Smooth muscle cell (in vitro differentiated cells): ENCODE measurements at regions not wholly inside any gene's neighbourhood (a gene's known extent, or its start where the extent isn't known, plus 50 kb on each side); places are given as distances from the start of the nearest gene placed in this dataset.

ENCODE experiments used
- DNase-seq: peaks from one replicate; lab custom pipeline; 2025; ENCODE audit not compliant: unreplicated experiment; lab: John Stamatoyannopoulos, UW
- H2AFZ ChIP-seq: fragments of 200-600 bp; sonication (generic); 2 replicates; pipeline ENCODE4 v1.6.0; 2016; ENCODE audit warnings: antibody characterized with exemption, low read depth, mild to moderate bottlenecking
- H3F3A ChIP-seq: fragments of 200-600 bp; sonication (generic); 2 replicates; pipeline ENCODE4 v1.6.0; 2017; ENCODE audit warnings: antibody characterized with exemption, low read depth
- H3K27ac ChIP-seq: fragments of 200-600 bp; sonication (generic); 2 replicates; pipeline ENCODE4 v1.5.1; 2016; ENCODE audit warnings: low read depth, mild to moderate bottlenecking
- H3K27me3 ChIP-seq: fragments of 200-600 bp; sonication (generic); 2 replicates; pipeline ENCODE4 v1.6.1; 2016; ENCODE audit warnings: low read depth, mild to moderate bottlenecking
- H3K36me3 ChIP-seq: fragments of 200-600 bp; sonication (generic); 2 replicates; pipeline ENCODE4 v1.5.1; 2016; ENCODE audit warnings: low read depth
- H3K4me1 ChIP-seq: fragments of 200-600 bp; sonication (generic); 2 replicates; pipeline ENCODE4 v1.5.1; 2016; ENCODE audit warnings: low read depth
- H3K4me2 ChIP-seq: fragments of 200-600 bp; sonication (generic); 2 replicates; pipeline ENCODE4 v1.6.0; 2016; ENCODE audit warnings: mild to moderate bottlenecking
- H3K4me3 ChIP-seq: fragments of 200-600 bp; sonication (generic); 2 replicates; pipeline ENCODE4 v1.5.1; 2016; ENCODE audit warnings: mild to moderate bottlenecking
- H3K79me2 ChIP-seq: fragments of 200-600 bp; sonication (generic); 2 replicates; pipeline ENCODE4 v1.6.0; 2016; ENCODE audit warnings: low read depth, mild to moderate bottlenecking
- H3K9ac ChIP-seq: fragments of 200-600 bp; sonication (generic); 2 replicates; pipeline ENCODE4 v1.6.0; 2016; ENCODE audit warnings: low read depth
- H3K9me3 ChIP-seq: fragments of 200-600 bp; sonication (generic); replicated peaks from 2 replicates; pipeline ENCODE4 v1.5.1; 2016; ENCODE audit warnings: low read depth
- H4K20me1 ChIP-seq: fragments of 200-600 bp; sonication (generic); 2 replicates; pipeline ENCODE4 v1.6.0; 2016; ENCODE audit warnings: low read depth
- WGBS: methylation state at CpG from one replicate; pipeline ENCODE4 v1.1.7; 2016; ENCODE audit warnings: low lambda C conversion rate; 5-methylcytosine and 5-hydroxymethylcytosine counted together
- TF ChIP-seq, protein P1 (sequence below): fragments of 200-600 bp; sonication (generic); IDR thresholded peaks from 2 replicates; pipeline ENCODE4 v1.5.1; 2017; ENCODE audit warnings: borderline replicate concordance, mild to moderate bottlenecking, antibody characterized with exemption; ENCODE audit not compliant: insufficient read depth, poor library complexity, severe bottlenecking

DNA sequence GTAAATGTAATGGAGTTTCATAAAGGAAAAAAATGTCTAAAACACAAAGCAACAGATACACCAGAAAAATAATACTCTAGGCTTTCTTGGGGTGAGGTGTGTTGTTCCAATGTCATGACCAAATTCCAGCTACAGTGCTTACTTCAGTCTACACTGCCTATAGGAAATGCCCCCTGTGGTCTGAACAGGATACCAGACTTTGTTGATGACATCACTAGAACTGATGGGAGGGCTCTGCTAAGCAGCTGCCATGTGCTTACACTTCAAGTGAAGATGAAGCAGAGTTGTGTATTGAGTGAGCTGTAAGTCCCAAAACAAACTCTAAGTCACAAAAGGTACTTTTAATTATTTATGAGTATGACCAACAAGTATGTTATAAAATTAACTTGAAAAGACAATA, 456.1 kb upstream of the IL12A start:
- TF ChIP-seq, protein P1, sequence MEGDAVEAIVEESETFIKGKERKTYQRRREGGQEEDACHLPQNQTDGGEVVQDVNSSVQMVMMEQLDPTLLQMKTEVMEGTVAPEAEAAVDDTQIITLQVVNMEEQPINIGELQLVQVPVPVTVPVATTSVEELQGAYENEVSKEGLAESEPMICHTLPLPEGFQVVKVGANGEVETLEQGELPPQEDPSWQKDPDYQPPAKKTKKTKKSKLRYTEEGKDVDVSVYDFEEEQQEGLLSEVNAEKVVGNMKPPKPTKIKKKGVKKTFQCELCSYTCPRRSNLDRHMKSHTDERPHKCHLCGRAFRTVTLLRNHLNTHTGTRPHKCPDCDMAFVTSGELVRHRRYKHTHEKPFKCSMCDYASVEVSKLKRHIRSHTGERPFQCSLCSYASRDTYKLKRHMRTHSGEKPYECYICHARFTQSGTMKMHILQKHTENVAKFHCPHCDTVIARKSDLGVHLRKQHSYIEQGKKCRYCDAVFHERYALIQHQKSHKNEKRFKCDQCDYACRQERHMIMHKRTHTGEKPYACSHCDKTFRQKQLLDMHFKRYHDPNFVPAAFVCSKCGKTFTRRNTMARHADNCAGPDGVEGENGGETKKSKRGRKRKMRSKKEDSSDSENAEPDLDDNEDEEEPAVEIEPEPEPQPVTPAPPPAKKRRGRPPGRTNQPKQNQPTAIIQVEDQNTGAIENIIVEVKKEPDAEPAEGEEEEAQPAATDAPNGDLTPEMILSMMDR: no peak
- Histone ChIP-seq H4K20me1 (no peaks in the 10 kb centered on the region), H3K4me2 (no peak overlapping the region), H3K36me3 (no peaks in the 10 kb centered on the region), H3K27ac (no peak overlapping the region), H2AFZ (no peak overlapping the region), H3K9ac (no peak overlapping the region), H3F3A (no peaks in the 10 kb centered on the region), H3K9me3 (no peaks in the 10 kb centered on the region), H3K4me3 (no peak overlapping the region), H3K4me1 (no peaks in the 10 kb centered on the region), H3K79me2 (no peaks in the 10 kb centered on the region), H3K27me3 (no peaks in the 10 kb centered on the region)
- DNase-seq: no peak

DNA sequence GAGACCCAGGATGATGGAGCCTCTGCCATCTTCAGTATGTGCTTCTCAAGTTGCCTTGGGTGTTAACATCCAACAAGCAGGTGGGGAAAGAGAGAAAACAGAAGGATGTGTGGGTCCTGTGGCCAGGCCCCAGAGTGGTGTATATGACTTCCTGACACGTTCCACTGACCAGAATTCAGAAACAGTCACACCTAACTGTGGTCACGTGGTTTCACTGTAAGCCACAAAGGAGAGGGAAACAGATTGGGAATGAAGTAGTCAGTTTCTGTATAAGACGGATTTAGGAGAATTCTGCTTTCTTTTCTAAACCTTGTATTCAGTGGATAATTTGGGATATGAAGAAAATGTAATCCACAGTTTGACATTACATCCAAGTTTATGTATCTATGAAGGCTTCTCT, 454.1 kb upstream of the IL12A start:
- WGBS: 71% methylated on average over 3 of the region's 3 CpGs
- no peak for DNase-seq
- no peak overlapping the region for H3K9ac ChIP-seq

DNA sequence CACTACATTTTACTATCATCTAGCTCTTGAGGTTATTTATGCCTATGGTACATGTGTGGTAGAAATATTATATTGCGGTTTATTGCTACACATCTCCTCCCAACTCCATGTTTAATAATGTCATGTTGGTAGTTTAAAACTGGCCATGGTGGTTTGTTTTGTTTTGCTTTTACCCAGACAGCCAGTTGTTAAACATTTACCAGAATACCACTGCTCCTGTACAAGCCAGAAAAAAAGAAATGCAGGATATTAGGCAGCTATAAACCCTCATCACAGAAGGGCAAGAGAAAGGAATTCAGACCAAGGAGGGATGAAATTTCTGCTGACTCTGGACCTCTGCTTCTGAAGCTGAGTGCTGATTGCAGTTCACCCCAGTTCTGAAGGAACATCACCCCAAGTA, 451.8 kb upstream of the IL12A start:
- Histone ChIP-seq H2AFZ (no peak overlapping the region), H3K36me3 (no peaks in the 10 kb centered on the region), H4K20me1 (no peaks in the 10 kb centered on the region), H3K4me1 (no peaks in the 10 kb centered on the region), H3K9me3 (no peaks in the 10 kb centered on the region), H3K27me3 (peaks cover 4% of the 10 kb centered on the region), H3K27ac (no peak overlapping the region), H3K4me3 (no peak overlapping the region), H3F3A (no peaks in the 10 kb centered on the region), H3K79me2 (no peaks in the 10 kb centered on the region), H3K9ac (no peak overlapping the region), H3K4me2 (no peak overlapping the region)
- TF ChIP-seq, protein P1: no peak
- DNase-seq: no peak
- 94% methylated on average over 1 of the region's 1 CpG for WGBS

More for the DNA sequence above, 454.1 kb upstream of the IL12A start:
- TF ChIP-seq, protein P1: no peak
- no peaks in the 10 kb centered on the region for H3F3A ChIP-seq
- H3K4me3 ChIP-seq: no peak overlapping the region
- H3K4me2 ChIP-seq: no peak overlapping the region
- H3K27me3 ChIP-seq: no peaks in the 10 kb centered on the region
- no peak overlapping the region for H2AFZ ChIP-seq
- H4K20me1 ChIP-seq: no peaks in the 10 kb centered on the region
- no peaks in the 10 kb centered on the region for H3K9me3 ChIP-seq
- no peaks in the 10 kb centered on the region for H3K79me2 ChIP-seq
- no peak overlapping the region for H3K27ac ChIP-seq
- H3K36me3 ChIP-seq: no peaks in the 10 kb centered on the region
- H3K4me1 ChIP-seq: no peaks in the 10 kb centered on the region

GRCh38 chr3:159538507-159538906, 450.1 kb upstream of the IL12A start:
- TF ChIP-seq, protein P1: no peak
- Histone ChIP-seq H2AFZ (no peak overlapping the region), H3F3A (no peaks in the 10 kb centered on the region), H3K9ac (no peak overlapping the region), H3K27me3 (peaks cover 4% of the 10 kb centered on the region), H3K4me2 (no peak overlapping the region), H3K4me1 (no peaks in the 10 kb centered on the region), H3K4me3 (no peak overlapping the region), H3K9me3 (no peaks in the 10 kb centered on the region), H3K27ac (no peak overlapping the region), H4K20me1 (no peaks in the 10 kb centered on the region), H3K36me3 (no peaks in the 10 kb centered on the region), H3K79me2 (no peaks in the 10 kb centered on the region)
- DNase-seq: no peak
- 78% methylated on average over 1 of the region's 1 CpG for WGBS
